HL-60 (cell line): ENCODE measurements at regions not wholly inside any gene's neighbourhood (a gene's known extent, or its start where the extent isn't known, plus 50 kb on each side); places are given as distances from the start of the nearest gene placed in this dataset.

Experiments used
- DNase-seq, 2 experiments: peaks; one replicate each; pipeline ENCODE4 v3.0.0-alpha.2; 2010 to 2020; ENCODE audit warnings: low read depth in 1 of 2, low spot score in 1 of 2
- H3K27ac ChIP-seq: fragments of 250-450 bp; sonication (Bioruptor Pico); replicated peaks from 2 replicates; pipeline ENCODE4 v1.5.1; 2020; ENCODE audit warnings: mild to moderate bottlenecking, moderate library complexity
- H3K27me3 ChIP-seq: fragments of 250-450 bp; sonication (Bioruptor Pico); 2 replicates; pipeline ENCODE4 v1.5.1; 2021; ENCODE audit warnings: mild to moderate bottlenecking, moderate library complexity; ENCODE audit not compliant: insufficient read depth, poor library complexity, severe bottlenecking
- H3K4me3 ChIP-seq: replicated peaks from 2 replicates; pipeline ENCODE4 v1.5.1; 2011; ENCODE audit warnings: mild to moderate bottlenecking, control low read depth, low read length; ENCODE audit not compliant: insufficient read depth
- GABPA ChIP-seq: IDR thresholded peaks from 2 replicates; pipeline ENCODE4 v1.6.1; 2012; ENCODE audit warnings: low read depth
- POLR2AphosphoS5 ChIP-seq: IDR thresholded peaks from 2 replicates; pipeline ENCODE4 v1.6.1; 2012; ENCODE audit warnings: low read depth
- SPI1 ChIP-seq: IDR thresholded peaks from 2 replicates; pipeline ENCODE4 v1.6.1; 2012; ENCODE audit warnings: low read depth, mild to moderate bottlenecking, borderline replicate concordance
- TF ChIP-seq, protein P1 (sequence below): IDR thresholded peaks from one replicate; pipeline ENCODE4 v1.5.1; 2011; ENCODE audit warnings: low read length, control low read depth, inconsistent platforms; ENCODE audit not compliant: insufficient read depth
- TF ChIP-seq, protein P2 (sequence below): IDR thresholded peaks from 2 replicates; pipeline ENCODE4 v1.6.1; 2012; ENCODE audit warnings: low read depth; ENCODE audit not compliant: insufficient replicate concordance

DNA sequence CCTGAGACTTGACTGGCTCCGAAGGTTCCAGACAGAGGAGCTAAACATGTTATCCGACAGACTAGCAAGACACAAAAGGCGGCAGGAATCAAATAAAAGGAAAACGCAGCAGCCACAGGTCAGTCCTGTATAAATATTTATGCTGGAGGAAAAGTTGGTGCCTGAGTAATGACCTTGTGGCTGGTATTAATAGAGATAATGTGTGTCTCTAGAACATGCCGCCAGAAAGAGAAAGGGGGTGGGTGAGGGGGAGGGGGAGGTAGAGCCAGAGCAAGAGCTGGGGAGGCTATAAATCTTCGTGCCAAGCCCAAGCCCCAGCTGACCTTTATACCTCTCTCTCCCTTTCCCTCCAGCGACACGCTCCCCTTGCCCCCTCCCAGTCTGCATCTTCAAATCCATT lies 590.4 kb downstream of the MED13L start:
- no peak overlapping the region for H3K4me3 ChIP-seq
- no peaks in the 10 kb centered on the region for H3K27me3 ChIP-seq
- H3K27ac ChIP-seq: no peak overlapping the region
- DNase-seq: no peak
- TF ChIP-seq GABPA (no peak), SPI1 (no peak), POLR2AphosphoS5 (no peak)
- TF ChIP-seq, protein P1, sequence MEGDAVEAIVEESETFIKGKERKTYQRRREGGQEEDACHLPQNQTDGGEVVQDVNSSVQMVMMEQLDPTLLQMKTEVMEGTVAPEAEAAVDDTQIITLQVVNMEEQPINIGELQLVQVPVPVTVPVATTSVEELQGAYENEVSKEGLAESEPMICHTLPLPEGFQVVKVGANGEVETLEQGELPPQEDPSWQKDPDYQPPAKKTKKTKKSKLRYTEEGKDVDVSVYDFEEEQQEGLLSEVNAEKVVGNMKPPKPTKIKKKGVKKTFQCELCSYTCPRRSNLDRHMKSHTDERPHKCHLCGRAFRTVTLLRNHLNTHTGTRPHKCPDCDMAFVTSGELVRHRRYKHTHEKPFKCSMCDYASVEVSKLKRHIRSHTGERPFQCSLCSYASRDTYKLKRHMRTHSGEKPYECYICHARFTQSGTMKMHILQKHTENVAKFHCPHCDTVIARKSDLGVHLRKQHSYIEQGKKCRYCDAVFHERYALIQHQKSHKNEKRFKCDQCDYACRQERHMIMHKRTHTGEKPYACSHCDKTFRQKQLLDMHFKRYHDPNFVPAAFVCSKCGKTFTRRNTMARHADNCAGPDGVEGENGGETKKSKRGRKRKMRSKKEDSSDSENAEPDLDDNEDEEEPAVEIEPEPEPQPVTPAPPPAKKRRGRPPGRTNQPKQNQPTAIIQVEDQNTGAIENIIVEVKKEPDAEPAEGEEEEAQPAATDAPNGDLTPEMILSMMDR: no peak
- TF ChIP-seq, protein P2, sequence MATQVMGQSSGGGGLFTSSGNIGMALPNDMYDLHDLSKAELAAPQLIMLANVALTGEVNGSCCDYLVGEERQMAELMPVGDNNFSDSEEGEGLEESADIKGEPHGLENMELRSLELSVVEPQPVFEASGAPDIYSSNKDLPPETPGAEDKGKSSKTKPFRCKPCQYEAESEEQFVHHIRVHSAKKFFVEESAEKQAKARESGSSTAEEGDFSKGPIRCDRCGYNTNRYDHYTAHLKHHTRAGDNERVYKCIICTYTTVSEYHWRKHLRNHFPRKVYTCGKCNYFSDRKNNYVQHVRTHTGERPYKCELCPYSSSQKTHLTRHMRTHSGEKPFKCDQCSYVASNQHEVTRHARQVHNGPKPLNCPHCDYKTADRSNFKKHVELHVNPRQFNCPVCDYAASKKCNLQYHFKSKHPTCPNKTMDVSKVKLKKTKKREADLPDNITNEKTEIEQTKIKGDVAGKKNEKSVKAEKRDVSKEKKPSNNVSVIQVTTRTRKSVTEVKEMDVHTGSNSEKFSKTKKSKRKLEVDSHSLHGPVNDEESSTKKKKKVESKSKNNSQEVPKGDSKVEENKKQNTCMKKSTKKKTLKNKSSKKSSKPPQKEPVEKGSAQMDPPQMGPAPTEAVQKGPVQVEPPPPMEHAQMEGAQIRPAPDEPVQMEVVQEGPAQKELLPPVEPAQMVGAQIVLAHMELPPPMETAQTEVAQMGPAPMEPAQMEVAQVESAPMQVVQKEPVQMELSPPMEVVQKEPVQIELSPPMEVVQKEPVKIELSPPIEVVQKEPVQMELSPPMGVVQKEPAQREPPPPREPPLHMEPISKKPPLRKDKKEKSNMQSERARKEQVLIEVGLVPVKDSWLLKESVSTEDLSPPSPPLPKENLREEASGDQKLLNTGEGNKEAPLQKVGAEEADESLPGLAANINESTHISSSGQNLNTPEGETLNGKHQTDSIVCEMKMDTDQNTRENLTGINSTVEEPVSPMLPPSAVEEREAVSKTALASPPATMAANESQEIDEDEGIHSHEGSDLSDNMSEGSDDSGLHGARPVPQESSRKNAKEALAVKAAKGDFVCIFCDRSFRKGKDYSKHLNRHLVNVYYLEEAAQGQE: no peak

DNA sequence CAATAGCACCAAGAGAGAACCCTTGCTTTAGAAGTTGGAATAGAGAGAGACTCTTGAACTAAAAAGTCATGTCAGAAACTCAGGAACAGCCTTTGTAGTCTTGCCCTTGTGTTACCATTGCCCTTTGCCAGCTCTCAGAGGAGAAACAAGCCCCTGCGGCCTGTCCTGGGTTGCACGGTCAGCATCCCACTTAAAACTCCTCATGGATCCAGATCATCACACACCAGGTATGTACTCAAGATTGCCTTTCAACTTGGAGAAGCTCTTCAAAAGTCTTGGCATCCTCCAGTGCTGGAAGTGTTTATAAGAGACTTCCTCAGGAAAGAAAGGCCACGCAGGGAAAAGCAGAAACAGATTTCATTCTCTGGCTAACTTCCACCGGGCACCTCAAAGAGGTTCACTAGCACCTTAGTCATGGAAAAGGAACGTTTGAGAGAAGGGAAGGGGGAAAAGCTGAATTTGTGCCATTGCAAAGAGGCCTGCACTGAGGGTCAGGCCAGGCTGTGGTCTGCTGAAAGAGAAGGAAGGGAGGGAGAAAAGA lies 594.2 kb downstream of the MED13L start:
- no peak overlapping the region for H3K4me3 ChIP-seq
- TF ChIP-seq, protein P1: no peak
- TF ChIP-seq POLR2AphosphoS5 (no peak), GABPA (no peak), SPI1 (no peak)
- TF ChIP-seq, protein P2: no peak

DNA sequence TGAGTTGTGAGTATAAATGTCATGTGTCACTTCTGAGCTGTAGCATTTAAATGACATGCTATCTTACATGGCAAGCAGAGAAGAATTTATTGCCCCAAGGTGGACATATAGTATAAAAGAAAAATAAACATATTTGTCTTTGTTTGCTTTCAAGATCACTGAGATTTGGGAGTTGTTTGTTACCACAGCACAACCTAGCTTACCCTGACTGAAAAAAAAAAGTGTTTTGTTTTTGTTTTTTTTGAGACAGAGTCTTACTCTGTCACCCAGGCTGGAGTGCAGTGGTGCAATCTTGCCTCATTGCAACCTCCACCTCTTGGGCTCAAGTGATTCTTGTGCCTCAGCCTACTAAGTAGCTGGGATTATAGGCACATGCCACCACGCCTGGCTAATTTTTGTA lies 596.5 kb downstream of the MED13L start:
- TF ChIP-seq, protein P1: no peak
- TF ChIP-seq, protein P2: no peak
- no peak for TF ChIP-seq SPI1
- no peak for TF ChIP-seq GABPA
- TF ChIP-seq POLR2AphosphoS5: no peak
- H3K4me3 ChIP-seq: no peak overlapping the region
- no peak overlapping the region for H3K27ac ChIP-seq
- H3K27me3 ChIP-seq: no peaks in the 10 kb centered on the region
- no peak for DNase-seq

More for the DNA sequence above, 594.2 kb downstream of the MED13L start:
- no peak overlapping the region for H3K27ac ChIP-seq
- DNase-seq: no peak
- H3K27me3 ChIP-seq: no peaks in the 10 kb centered on the region
